HG02852 (cell line): ENCODE measurements at regions not wholly inside any gene's neighbourhood (a gene's known extent, or its start where the extent isn't known, plus 50 kb on each side); places are given as distances from the start of the nearest gene placed in this dataset.

Source experiments
- ATAC-seq: cut with Tn5 transposase; IDR thresholded peaks from one replicate; pipeline ENCODE4 v1.9.1; 2021; ENCODE audit warnings: mild to moderate bottlenecking, moderate library complexity; ENCODE audit not compliant: unreplicated experiment

GRCh38 chr11:119550053-119550752, 127.2 kb upstream of the THY1 start:
- no peak for ATAC-seq

- no peak for ATAC-seq
Measured at GRCh38 chr11:119547511-119547910, 124.5 kb upstream of the THY1 start.

GRCh38 chr11:119545978-119546915, 123.3 kb upstream of the THY1 start:
- no peak for ATAC-seq

GRCh38 chr11:119540370-119541125, 117.6 kb upstream of the THY1 start:
- ATAC-seq = no peak

- no peak for ATAC-seq
Measured at GRCh38 chr11:119539583-119539982, 116.6 kb upstream of the THY1 start.

- ATAC-seq = no peak
Measured at GRCh38 chr11:119538753-119539152, 115.8 kb upstream of the THY1 start.

GRCh38 chr11:119537306-119538253, 114.6 kb upstream of the THY1 start:
- no peak for ATAC-seq

- no peak for ATAC-seq
Measured at GRCh38 chr11:119536801-119537200, 113.8 kb upstream of the THY1 start.

GRCh38 chr11:119533921-119534736, 111.2 kb upstream of the THY1 start:
- peak; percentile 45 for ATAC-seq

GRCh38 chr11:119533462-119533861, 110.5 kb upstream of the THY1 start:
- no peak for ATAC-seq

GRCh38 chr11:119532551-119532950, 109.6 kb upstream of the THY1 start:
- no peak for ATAC-seq

GRCh38 chr11:119531623-119532022, 108.7 kb upstream of the THY1 start:
- no peak for ATAC-seq

- no peak for ATAC-seq
Measured at GRCh38 chr11:119531056-119531455, 108.1 kb upstream of the THY1 start.

- no peak for ATAC-seq
Measured at GRCh38 chr11:119530509-119530908, 107.5 kb upstream of the THY1 start.

GRCh38 chr11:119529936-119530335, 107.0 kb upstream of the THY1 start:
- no peak for ATAC-seq

- ATAC-seq = no peak
Measured at GRCh38 chr11:119529063-119529845, 106.3 kb upstream of the THY1 start.

- ATAC-seq = no peak
Measured at GRCh38 chr11:119525867-119526196, 102.9 kb upstream of the THY1 start.

- ATAC-seq = no peak
Measured at GRCh38 chr11:119525180-119525866, 102.4 kb upstream of the THY1 start.
